GM23248 (cell line): ENCODE measurements at regions not wholly inside any gene's neighbourhood (a gene's known extent, or its start where the extent isn't known, plus 50 kb on each side); places are given as distances from the start of the nearest gene placed in this dataset.

Experiments used
- DNase-seq: peaks from one replicate; pipeline ENCODE4 v3.0.0-alpha.2; 2015
- H2AFZ ChIP-seq: fragments of 200-600 bp; sonication (generic); 2 replicates; pipeline ENCODE4 v1.6.1; 2016; ENCODE audit warnings: antibody characterized with exemption
- H3F3A ChIP-seq: fragments of 200-600 bp; sonication (generic); 2 replicates; pipeline ENCODE4 v1.6.1; 2016; ENCODE audit warnings: mild to moderate bottlenecking, antibody characterized with exemption, mixed run types; ENCODE audit not compliant: insufficient read depth
- H3K27ac ChIP-seq: fragments of 200-600 bp; sonication (generic); 2 replicates; pipeline ENCODE4 v1.5.1; 2016; ENCODE audit warnings: mild to moderate bottlenecking
- H3K27me3 ChIP-seq: fragments of 200-600 bp; sonication (generic); replicated peaks from 2 replicates; pipeline ENCODE4 v1.6.1; 2016; ENCODE audit warnings: mild to moderate bottlenecking; ENCODE audit not compliant: insufficient read depth
- H3K36me3 ChIP-seq: fragments of 200-600 bp; sonication (generic); 2 replicates; pipeline ENCODE4 v1.6.1; 2016; ENCODE audit warnings: low read depth, mild to moderate bottlenecking
- H3K4me1 ChIP-seq: fragments of 200-600 bp; sonication (generic); 2 replicates; pipeline ENCODE4 v1.6.1; 2016; ENCODE audit warnings: mild to moderate bottlenecking; ENCODE audit not compliant: insufficient read depth
- H3K4me2 ChIP-seq: fragments of 200-600 bp; sonication (generic); one replicate; pipeline ENCODE4 v1.6.1; 2016; ENCODE audit warnings: mild to moderate bottlenecking; ENCODE audit not compliant: unreplicated experiment
- H3K4me3 ChIP-seq: fragments of 200-600 bp; sonication (generic); 2 replicates; pipeline ENCODE4 v1.5.1; 2016; ENCODE audit warnings: mild to moderate bottlenecking
- H3K79me2 ChIP-seq: fragments of 200-600 bp; sonication (generic); 2 replicates; pipeline ENCODE4 v1.6.1; 2016; ENCODE audit warnings: mild to moderate bottlenecking; ENCODE audit not compliant: insufficient read depth
- H3K9ac ChIP-seq: fragments of 200-600 bp; sonication (generic); 2 replicates; pipeline ENCODE4 v1.6.1; 2016; ENCODE audit warnings: mild to moderate bottlenecking
- H3K9me2 ChIP-seq: fragments of 200-600 bp; sonication (generic); 2 replicates; pipeline ENCODE4 v1.6.1; 2016; ENCODE audit warnings: mixed run types, mild to moderate bottlenecking, moderate library complexity; ENCODE audit not compliant: insufficient read depth
- H3K9me3 ChIP-seq: fragments of 200-600 bp; sonication (generic); one replicate; pipeline ENCODE4 v1.6.1; 2017; ENCODE audit warnings: low read depth
- H4K20me1 ChIP-seq: fragments of 200-600 bp; sonication (generic); 2 replicates; pipeline ENCODE4 v1.6.0; 2016; ENCODE audit not compliant: insufficient read depth
- EZH2 ChIP-seq: fragments of 200-600 bp; sonication (generic); IDR thresholded peaks from 2 replicates; pipeline ENCODE4 v1.6.1; 2018; ENCODE audit warnings: antibody characterized with exemption, mild to moderate bottlenecking; ENCODE audit not compliant: insufficient read depth, poor library complexity, severe bottlenecking
- EZH2phosphoT487 ChIP-seq: fragments of 200-600 bp; sonication (generic); IDR thresholded peaks from 2 replicates; pipeline ENCODE4 v1.6.1; 2018; ENCODE audit warnings: antibody characterized with exemption, moderate library complexity, mild to moderate bottlenecking, low read depth; ENCODE audit not compliant: insufficient read depth
- WGBS, 2 experiments: methylation state at CpG; one replicate each; pipeline ENCODE4 v1.1.6; 2015 to 2017; ENCODE audit warnings: low lambda C conversion rate in 2 of 2, low coverage in 1 of 2; ENCODE audit errors: missing lambda C conversion rate in 2 of 2; 5-methylcytosine and 5-hydroxymethylcytosine counted together
- in situ Hi-C: fragments of 300-500 bp; cut with MboI; formaldehyde crosslinking; loops from 2 replicates; pipeline ENCODE4 v1.15.0; 2020

DNA sequence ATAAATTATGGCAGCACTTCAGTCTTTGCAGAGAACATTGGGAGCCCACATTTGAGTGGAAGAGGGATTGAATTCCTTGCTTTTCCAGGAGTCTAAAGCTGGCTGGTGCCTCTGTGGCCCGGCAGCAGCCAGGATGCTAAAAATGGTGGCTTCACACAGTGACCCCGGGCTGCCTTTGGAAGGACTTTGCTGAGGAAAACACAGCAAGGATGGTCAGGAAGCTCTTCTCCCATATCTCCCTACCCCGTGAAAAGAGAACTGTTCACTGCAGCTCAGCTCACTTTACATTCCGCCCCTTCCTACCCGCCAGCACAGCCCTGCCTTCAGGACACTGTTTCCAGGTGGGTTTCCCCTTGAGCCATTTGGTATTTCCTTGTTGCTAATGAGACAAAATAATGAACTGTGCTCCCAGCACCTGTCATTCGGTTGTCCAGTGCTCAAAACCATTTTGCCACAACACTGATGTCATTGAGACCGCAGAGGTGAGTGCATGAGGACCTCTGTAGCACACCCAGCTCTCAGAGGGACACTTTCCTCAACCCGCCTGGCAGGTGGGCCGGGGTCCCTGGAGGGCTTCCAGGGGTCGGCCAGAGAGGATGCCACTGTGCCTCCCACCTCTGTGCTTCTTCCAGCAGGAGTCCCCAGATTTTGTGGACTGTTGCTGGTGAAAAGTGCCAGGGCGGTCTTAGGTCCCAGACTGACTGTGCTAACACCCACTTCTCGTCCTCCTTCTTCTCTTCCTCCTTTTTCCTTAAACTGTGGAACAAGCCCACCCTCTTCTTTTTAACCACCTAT lies 255.7 kb upstream of the PPP2R2D start:
- H3K9me2 ChIP-seq, result no peaks in the 10 kb centered on the region
- H3F3A ChIP-seq, result no peaks in the 10 kb centered on the region
- no peaks in the 10 kb centered on the region for H3K27me3 ChIP-seq
- WGBS, 2 experiments, result 31 to 34% methylated on average over 11 to 12 of the region's 12 CpGs
- no peak overlapping the region for H3K27ac ChIP-seq
- TF ChIP-seq EZH2 (no peak), EZH2phosphoT487 (no peak)
- H3K79me2 ChIP-seq, result no peaks in the 10 kb centered on the region
- H3K4me3 ChIP-seq, result no peak overlapping the region
- H2AFZ ChIP-seq, result no peak overlapping the region
- H3K9ac ChIP-seq, result no peak overlapping the region
- in situ Hi-C loops, result no loop called here
- H3K4me2 ChIP-seq, result no peak overlapping the region
- no peaks in the 10 kb centered on the region for H3K36me3 ChIP-seq
- no peaks in the 10 kb centered on the region for H3K9me3 ChIP-seq
- H3K4me1 ChIP-seq, result no peaks in the 10 kb centered on the region
- no peak for DNase-seq
- H4K20me1 ChIP-seq, result no peaks in the 10 kb centered on the region

DNA sequence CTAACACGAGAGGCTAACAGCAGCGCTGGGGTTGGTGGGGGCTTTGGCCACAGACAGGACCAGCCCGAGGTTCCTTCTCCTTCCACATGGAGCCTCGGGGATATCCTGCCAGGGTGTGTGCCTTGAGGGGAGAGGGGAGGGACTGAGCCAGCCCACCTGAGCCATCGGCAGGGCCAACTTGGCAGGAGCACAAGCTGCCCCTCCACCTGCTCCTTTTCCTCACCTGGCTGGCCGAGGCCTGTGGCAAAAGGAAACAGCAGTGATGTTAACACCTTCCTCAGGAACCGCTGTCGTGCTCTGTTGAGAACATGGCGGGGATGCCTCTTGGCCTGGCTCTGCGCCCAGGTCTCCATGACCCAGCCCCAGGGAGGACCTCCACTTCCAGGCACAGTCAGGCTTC lies 255.1 kb upstream of the PPP2R2D start:
- no peak overlapping the region for H3K27ac ChIP-seq
- H3K9me3 ChIP-seq, result no peaks in the 10 kb centered on the region
- no peaks in the 10 kb centered on the region for H3F3A ChIP-seq
- 44 to 51% methylated on average over 10 of the region's 10 CpGs for WGBS, 2 experiments
- H3K9me2 ChIP-seq, result no peaks in the 10 kb centered on the region
- H2AFZ ChIP-seq, result no peak overlapping the region
- H4K20me1 ChIP-seq, result no peaks in the 10 kb centered on the region
- TF ChIP-seq EZH2phosphoT487, result no peak
- TF ChIP-seq EZH2, result no peak
- no peaks in the 10 kb centered on the region for H3K4me1 ChIP-seq
- H3K27me3 ChIP-seq, result no peaks in the 10 kb centered on the region
- H3K4me2 ChIP-seq, result no peak overlapping the region
- in situ Hi-C loops, result no loop called here
- H3K36me3 ChIP-seq, result no peaks in the 10 kb centered on the region
- H3K9ac ChIP-seq, result no peak overlapping the region
- no peaks in the 10 kb centered on the region for H3K79me2 ChIP-seq
- no peak for DNase-seq
- H3K4me3 ChIP-seq, result no peak overlapping the region

DNA sequence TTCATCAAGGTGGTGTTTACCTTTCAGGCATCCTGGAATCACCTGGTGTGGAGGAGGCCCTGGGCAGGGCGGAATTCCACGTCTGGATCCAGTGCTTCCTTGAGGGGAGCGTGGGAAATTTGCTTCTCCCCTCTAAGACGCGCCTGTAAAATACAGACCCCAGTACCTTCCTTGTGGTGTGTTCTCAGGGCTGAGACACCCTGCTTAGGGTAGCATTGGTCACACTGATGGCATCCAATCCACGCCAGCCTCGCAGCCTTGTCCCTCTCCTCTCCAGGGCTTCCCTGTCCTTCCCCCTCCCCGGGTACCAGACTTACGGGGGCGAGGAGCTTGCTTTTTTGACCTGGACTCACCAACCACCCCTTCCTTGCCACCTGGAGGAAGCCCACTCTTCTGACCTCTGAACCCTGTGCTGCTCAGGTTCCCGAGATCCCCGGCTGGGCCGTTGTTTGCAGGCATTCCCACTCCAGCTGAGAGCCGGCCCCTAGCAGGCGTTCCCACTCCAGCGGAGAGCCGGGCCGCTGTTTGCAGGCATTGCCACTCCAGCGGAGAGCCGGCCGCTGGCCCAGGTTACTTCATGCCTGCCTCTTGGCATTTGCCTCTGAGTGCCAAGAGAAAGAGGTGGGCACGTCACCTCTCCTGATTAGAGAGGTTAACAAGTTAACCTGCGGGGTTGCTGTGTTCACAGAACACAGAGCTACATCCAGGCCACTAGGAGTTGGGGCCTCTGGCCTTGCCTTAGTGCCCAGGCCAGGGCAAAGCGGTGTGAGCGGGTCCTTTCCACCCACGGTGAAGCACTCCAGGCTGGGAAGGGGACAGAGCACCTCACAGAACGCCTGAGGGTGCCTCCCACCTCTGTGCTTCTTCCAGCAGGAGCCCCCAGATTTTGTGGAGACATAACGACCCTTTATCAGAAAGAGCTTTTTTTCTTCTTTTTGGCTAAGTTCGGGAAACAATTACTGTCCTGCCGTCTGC lies 254.0 kb upstream of the PPP2R2D start:
- no peaks in the 10 kb centered on the region for H3K9me3 ChIP-seq

DNA sequence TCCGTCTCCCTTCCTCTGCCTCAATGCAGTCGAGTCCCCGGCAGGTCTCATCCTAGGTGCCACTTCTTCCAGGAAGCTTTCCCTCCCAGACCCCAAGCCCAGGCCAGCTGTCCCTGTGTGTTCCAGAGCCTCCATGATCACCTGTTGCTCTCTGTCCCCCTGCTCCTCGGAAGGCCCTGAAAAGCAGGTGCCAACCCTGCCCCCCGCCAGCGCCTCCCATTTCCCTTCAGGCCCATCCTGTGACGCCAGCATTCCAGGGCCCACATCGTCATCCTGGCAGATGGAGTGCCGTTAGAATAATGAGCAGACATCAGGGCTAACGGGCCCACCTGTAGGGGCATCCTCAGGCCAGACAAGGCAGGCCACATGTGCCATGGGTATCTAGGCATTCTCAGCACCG lies 253.0 kb upstream of the PPP2R2D start:
- Histone ChIP-seq H3K36me3 (no peaks in the 10 kb centered on the region), H3K79me2 (no peaks in the 10 kb centered on the region), H3K4me3 (no peak overlapping the region), H3K27me3 (no peaks in the 10 kb centered on the region), H2AFZ (no peak overlapping the region), H3K9me3 (no peaks in the 10 kb centered on the region), H3K4me1 (no peaks in the 10 kb centered on the region), H4K20me1 (no peaks in the 10 kb centered on the region), H3K4me2 (no peak overlapping the region), H3K9ac (no peak overlapping the region), H3K27ac (no peak overlapping the region), H3F3A (no peaks in the 10 kb centered on the region), H3K9me2 (no peaks in the 10 kb centered on the region)
- 31 to 33% methylated on average over 11 of the region's 11 CpGs for WGBS, 2 experiments
- in situ Hi-C loops, result no loop called here
- TF ChIP-seq EZH2phosphoT487, result no peak
- TF ChIP-seq EZH2, result no peak
- no peak for DNase-seq

More for the DNA sequence above, 254.0 kb upstream of the PPP2R2D start:
- DNase-seq, result no peak
- Histone ChIP-seq H3K27me3 (no peaks in the 10 kb centered on the region), H3K4me1 (no peaks in the 10 kb centered on the region), H3K27ac (no peak overlapping the region), H3K9ac (no peak overlapping the region), H2AFZ (no peak overlapping the region), H3K9me2 (no peaks in the 10 kb centered on the region), H3K4me3 (no peak overlapping the region), H3K4me2 (no peak overlapping the region), H3F3A (no peaks in the 10 kb centered on the region), H3K36me3 (no peaks in the 10 kb centered on the region), H4K20me1 (no peaks in the 10 kb centered on the region), H3K79me2 (no peaks in the 10 kb centered on the region)
- 42 to 45% methylated on average over 27 to 30 of the region's 30 CpGs for WGBS, 2 experiments
- TF ChIP-seq EZH2 (no peak), EZH2phosphoT487 (no peak)
- in situ Hi-C loops, result no loop called here
